ENCODE measurements at regions not wholly inside any gene's neighbourhood (a gene's known extent, or its start where the extent isn't known, plus 50 kb on each side); places are given as distances from the start of the nearest gene placed in this dataset.

GRCh38 chr10:29204070-29204800 lies 84.6 kb upstream of the LYZL1 start:
- Histone ChIP-seq H3K27me3 (ENCODE audit: insufficient read depth, low read depth, severe bottlenecking) (no peaks in the 10 kb centered on the region), H3K4me3 (ENCODE audit: low read depth, low read length) (no peak overlapping the region), H3K9me3 (ENCODE audit: severe bottlenecking) (no peaks in the 10 kb centered on the region), H3K36me3 (no peaks in the 10 kb centered on the region), H3K27ac (no peak overlapping the region)
- no peak for DNase-seq
- TF ChIP-seq CTCF (IDR thresholded peaks at IDR 0.05; ENCODE audit: low read depth, low read length), result no peak

DNA sequence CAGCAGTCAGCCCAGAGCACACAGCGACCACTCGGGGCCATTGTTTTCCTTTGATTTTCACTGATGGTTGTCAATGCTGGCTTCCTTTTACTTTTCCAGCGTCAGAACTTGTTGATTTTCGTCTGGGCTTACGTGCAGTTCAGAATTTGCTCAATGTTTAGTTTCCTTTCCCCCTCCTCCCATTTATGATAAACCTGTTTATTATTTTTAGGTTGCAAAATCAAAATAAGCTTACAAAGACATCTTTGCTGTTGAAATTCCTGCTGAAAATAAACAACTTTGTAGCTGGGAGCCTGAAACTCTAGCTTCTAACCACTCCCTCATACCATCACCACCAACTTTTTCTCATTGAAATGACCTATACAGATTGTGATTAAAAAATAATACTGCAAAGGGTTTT lies 83.1 kb upstream of the LYZL1 start:
- TF ChIP-seq CTCF (IDR thresholded peaks at IDR 0.05; ENCODE audit: low read depth, low read length), result no peak
- Histone ChIP-seq H3K9me3 (ENCODE audit: severe bottlenecking) (no peaks in the 10 kb centered on the region), H3K27ac (no peak overlapping the region), H3K27me3 (ENCODE audit: insufficient read depth, low read depth, severe bottlenecking) (no peaks in the 10 kb centered on the region), H3K4me3 (ENCODE audit: low read depth, low read length) (no peak overlapping the region), H3K36me3 (no peaks in the 10 kb centered on the region)
- no peak for DNase-seq

GRCh38 chr10:29208845-29209244 lies 80.0 kb upstream of the LYZL1 start:
- Histone ChIP-seq H3K36me3 (no peaks in the 10 kb centered on the region), H3K27me3 (ENCODE audit: insufficient read depth, low read depth, severe bottlenecking) (no peaks in the 10 kb centered on the region), H3K4me3 (ENCODE audit: low read depth, low read length) (no peak overlapping the region), H3K9me3 (ENCODE audit: severe bottlenecking) (no peaks in the 10 kb centered on the region), H3K27ac (no peak overlapping the region)
- no peak for TF ChIP-seq CTCF (IDR thresholded peaks at IDR 0.05; ENCODE audit: low read depth, low read length)
- DNase-seq, result no peak

DNA sequence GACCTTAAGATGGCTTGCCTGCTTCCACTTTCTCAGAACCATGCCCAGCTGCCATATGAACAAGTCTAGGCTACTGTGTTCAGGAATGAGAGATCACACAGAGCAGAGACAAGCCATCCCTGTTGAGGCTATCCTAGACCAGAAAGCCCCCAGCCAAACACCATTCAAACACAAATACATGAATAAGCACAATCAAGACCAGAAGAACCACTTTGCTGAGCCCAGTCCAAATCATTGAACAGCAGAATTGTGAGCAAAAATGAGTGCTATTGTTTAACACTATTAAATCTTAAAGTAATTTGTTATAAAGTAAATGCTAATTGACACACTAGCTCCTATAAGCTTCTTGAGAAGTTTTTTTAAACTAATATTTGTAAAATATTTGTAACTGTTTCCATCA lies 79.0 kb upstream of the LYZL1 start:
- no peak overlapping the region for H3K4me3 ChIP-seq (ENCODE audit: low read depth, low read length)
- no peaks in the 10 kb centered on the region for H3K36me3 ChIP-seq
- no peaks in the 10 kb centered on the region for H3K9me3 ChIP-seq (ENCODE audit: severe bottlenecking)
- H3K27ac ChIP-seq, result no peak overlapping the region
- no peaks in the 10 kb centered on the region for H3K27me3 ChIP-seq (ENCODE audit: insufficient read depth, low read depth, severe bottlenecking)
- TF ChIP-seq CTCF (IDR thresholded peaks at IDR 0.05; ENCODE audit: low read depth, low read length), result no peak
- DNase-seq, result no peak

DNA sequence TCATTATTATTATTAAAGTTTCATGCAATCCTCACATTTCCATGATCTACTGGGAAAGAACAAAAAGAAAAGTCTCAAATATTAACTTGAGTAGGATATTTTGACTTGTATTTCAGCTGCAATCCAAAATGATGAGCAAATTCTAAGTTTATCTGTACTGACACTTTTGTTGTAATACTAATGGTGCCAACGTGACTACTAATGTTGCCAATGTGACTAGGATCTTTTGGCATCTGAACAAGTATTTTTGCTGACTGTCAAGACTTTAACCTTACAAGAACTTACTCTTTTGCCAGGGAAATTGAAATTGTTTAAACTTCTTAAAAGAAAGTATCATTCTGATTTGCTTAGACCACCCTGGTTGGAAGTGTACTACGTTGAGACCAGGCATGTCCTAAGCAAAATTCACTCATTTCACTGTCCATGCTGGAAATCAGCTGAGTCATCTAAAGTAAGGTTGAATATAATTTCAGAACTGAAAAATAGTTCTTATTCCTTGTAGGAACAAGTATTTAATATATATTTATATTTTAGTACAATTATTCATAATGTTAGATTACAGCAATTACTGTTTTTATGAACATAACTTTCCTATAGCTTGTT lies 78.5 kb upstream of the LYZL1 start:
- no peak overlapping the region for H3K27ac ChIP-seq
- no peaks in the 10 kb centered on the region for H3K36me3 ChIP-seq
- no peak for TF ChIP-seq CTCF (IDR thresholded peaks at IDR 0.05; ENCODE audit: low read depth, low read length)
- no peak for DNase-seq
- H3K4me3 ChIP-seq (ENCODE audit: low read depth, low read length), result no peak overlapping the region
- H3K27me3 ChIP-seq (ENCODE audit: insufficient read depth, low read depth, severe bottlenecking), result no peaks in the 10 kb centered on the region
- no peaks in the 10 kb centered on the region for H3K9me3 ChIP-seq (ENCODE audit: severe bottlenecking)

- no peaks in the 10 kb centered on the region for H3K27me3 ChIP-seq (ENCODE audit: insufficient read depth, low read depth, severe bottlenecking)
- no peak for TF ChIP-seq CTCF (IDR thresholded peaks at IDR 0.05; ENCODE audit: low read depth, low read length)
- H3K9me3 ChIP-seq (ENCODE audit: severe bottlenecking), result no peaks in the 10 kb centered on the region
- no peak overlapping the region for H3K27ac ChIP-seq
- DNase-seq, result no peak
- H3K4me3 ChIP-seq (ENCODE audit: low read depth, low read length), result no peak overlapping the region
- H3K36me3 ChIP-seq, result no peaks in the 10 kb centered on the region
Measured at GRCh38 chr10:29212597-29212996, 76.3 kb upstream of the LYZL1 start.

Measured in WERI-Rb-1 (cell line).